H1 (cell line): ENCODE measurements at regions not wholly inside any gene's neighbourhood (a gene's known extent, or its start where the extent isn't known, plus 50 kb on each side); places are given as distances from the start of the nearest gene placed in this dataset.

Experiments
- CTCF ChIA-PET: fragments of 300-600 bp; sonication (Branson Sonifier 250); formaldehyde crosslinking; loops from one replicate; lab custom pipeline; 2021; ENCODE audit not compliant: partially characterized antibody; lab: Charles Lee
- POLR2A ChIA-PET: fragments of 300-600 bp; sonication (Branson Sonifier 250); formaldehyde crosslinking; loops from one replicate; lab custom pipeline; 2021; ENCODE audit warnings: inconsistent platforms; ENCODE audit not compliant: partially characterized antibody; lab: Charles Lee
- DNase-seq, 2 experiments: peaks; one replicate each; pipeline versions ENCODE4 v3.0.0 to v3.0.0-alpha.2; 2010 to 2022; ENCODE audit warnings: low spot score in 2 of 2, low read depth in 1 of 2, mixed read lengths in 1 of 2
- FAIRE-seq: peaks from 2 replicates; lab custom pipeline; 2011; peaks lifted over from hg19 to GRCh38; lab: Jason Lieb, UNC
- H2AFZ ChIP-seq: 2 replicates; pipeline ENCODE4 v1.8.1; 2012; ENCODE audit warnings: low read length, inconsistent platforms
- H2AK5ac ChIP-seq: 2 replicates; pipeline ENCODE4 v1.6.1; 2013; ENCODE audit warnings: low read depth, low read length
- H2BK120ac ChIP-seq: replicated peaks from 2 replicates; pipeline ENCODE3; 2013; ENCODE audit warnings: low read depth, low read length, inconsistent platforms
- H2BK12ac ChIP-seq: 2 replicates; pipeline ENCODE4 v1.6.1; 2013; ENCODE audit warnings: low read depth, low read length
- H2BK15ac ChIP-seq: 2 replicates; pipeline ENCODE4 v1.6.1; 2013; ENCODE audit warnings: low read length
- H2BK20ac ChIP-seq: 2 replicates; pipeline ENCODE4 v1.6.1; 2013; ENCODE audit warnings: low read length
- H2BK5ac ChIP-seq: 2 replicates; pipeline ENCODE4 v1.6.1; 2013; ENCODE audit warnings: low read depth, low read length
- H3K14ac ChIP-seq: 2 replicates; pipeline ENCODE4 v1.6.1; 2013; ENCODE audit warnings: inconsistent platforms; ENCODE audit not compliant: insufficient read length
- H3K18ac ChIP-seq: 2 replicates; pipeline ENCODE4 v1.6.1; 2013; ENCODE audit warnings: low read length; ENCODE audit errors: extremely low read depth
- H3K23ac ChIP-seq: 2 replicates; pipeline ENCODE4 v1.6.1; 2013; ENCODE audit warnings: inconsistent platforms; ENCODE audit not compliant: insufficient read length
- H3K23me2 ChIP-seq: 2 replicates; pipeline ENCODE4 v1.6.1; 2013; ENCODE audit warnings: low read depth, low read length
- H3K27ac ChIP-seq: 2 replicates; pipeline ENCODE4 v1.6.1; 2011; ENCODE audit warnings: low read depth, low read length, inconsistent platforms
- H3K27me3 ChIP-seq, 4 experiments: replicated peaks in 1 of 4; 1 replicate in 1 of 4; 2 replicates in 3 of 4; pipeline versions ENCODE4 v1.6.1 to v1.8.1; 2011 to 2013; ENCODE audit warnings: low read length in 3 of 4, mild to moderate bottlenecking in 3 of 4, inconsistent platforms in 2 of 4, mixed read lengths in 2 of 4, moderate library complexity in 1 of 4; ENCODE audit not compliant: control insufficient read depth in 3 of 4, insufficient read depth in 3 of 4; ENCODE audit errors: extremely low read depth in 1 of 4
- H3K36me3 ChIP-seq, 4 experiments: 2 replicates each; pipeline versions ENCODE4 v1.6.1 to v1.8.1; 2011 to 2013; ENCODE audit warnings: mild to moderate bottlenecking in 4 of 4, low read length in 3 of 4, moderate library complexity in 2 of 4, control low read depth in 1 of 4, inconsistent platforms in 1 of 4; ENCODE audit not compliant: insufficient read depth in 4 of 4, control insufficient read depth in 2 of 4
- H3K4ac ChIP-seq: replicated peaks from 2 replicates; pipeline ENCODE3; 2013; ENCODE audit warnings: low read length, low read depth, mixed read lengths, inconsistent platforms; ENCODE audit not compliant: insufficient read length
- H3K4me1 ChIP-seq, 4 experiments: replicated peaks in 1 of 4; 1 replicate in 1 of 4; 2 replicates in 3 of 4; pipeline versions ENCODE4 v1.6.1 to v1.8.1; 2011 to 2013; ENCODE audit warnings: low read length in 3 of 4, inconsistent platforms in 2 of 4, mixed read lengths in 1 of 4; ENCODE audit not compliant: insufficient read depth in 4 of 4, control insufficient read depth in 3 of 4
- H3K4me2 ChIP-seq, 2 experiments: 2 replicates each; pipeline versions ENCODE4 v1.6.1 to v1.8.1; 2011 to 2013; ENCODE audit warnings: low read depth in 2 of 2, low read length in 2 of 2, control low read depth in 1 of 2, inconsistent platforms in 1 of 2, mild to moderate bottlenecking in 1 of 2; ENCODE audit not compliant: insufficient read depth in 1 of 2
- H3K4me3 ChIP-seq, 4 experiments: fragments of 200-600, 300-600 bp in 1 of 4; sonication (generic), shearing (Covaris generic), sonication (Bioruptor Twin) in 1 of 4; 2 replicates each; pipeline versions ENCODE4 v1.5.1 to v1.8.1; 2011 to 2016; ENCODE audit warnings: low read length in 4 of 4, low read depth in 3 of 4, control low read depth in 2 of 4, inconsistent platforms in 2 of 4, mild to moderate bottlenecking in 2 of 4, mixed read lengths in 1 of 4, moderate library complexity in 1 of 4; ENCODE audit not compliant: insufficient read depth in 2 of 4; ENCODE audit errors: extremely low read depth in 1 of 4
- H3K56ac ChIP-seq: replicated peaks from 2 replicates; pipeline ENCODE3; 2013; ENCODE audit warnings: low read depth, mild to moderate bottlenecking, mixed read lengths, low read length, inconsistent platforms; ENCODE audit not compliant: insufficient read length
- H3K79me1 ChIP-seq: 2 replicates; pipeline ENCODE4 v1.6.1; 2013; ENCODE audit warnings: low read depth, low read length, control low read depth
- H3K79me2 ChIP-seq, 2 experiments: 2 replicates each; pipeline versions ENCODE4 v1.6.1 to v1.8.1; 2012 to 2013; ENCODE audit warnings: low read length in 2 of 2, mild to moderate bottlenecking in 2 of 2, inconsistent platforms in 1 of 2; ENCODE audit not compliant: insufficient read depth in 2 of 2, control insufficient read depth in 1 of 2
- H3K9ac ChIP-seq, 4 experiments: replicated peaks in 1 of 4; 1 replicate in 1 of 4; 2 replicates in 3 of 4; pipeline versions ENCODE4 v1.6.1 to v1.8.1; 2011 to 2013; ENCODE audit warnings: low read depth in 3 of 4, low read length in 3 of 4, control low read depth in 2 of 4, mild to moderate bottlenecking in 2 of 4, moderate library complexity in 2 of 4, inconsistent platforms in 1 of 4; ENCODE audit errors: extremely low read depth in 1 of 4
- H3K9me3 ChIP-seq, 2 experiments: 2 replicates each; pipeline versions ENCODE4 v1.6.1 to v1.8.1; 2012 to 2013; ENCODE audit warnings: mild to moderate bottlenecking in 2 of 2, moderate library complexity in 2 of 2, control low read depth in 1 of 2, inconsistent platforms in 1 of 2, low read depth in 1 of 2, low read length in 1 of 2, mixed read lengths in 1 of 2; ENCODE audit not compliant: insufficient read depth in 2 of 2
- H4K20me1 ChIP-seq, 2 experiments: replicated peaks in 1 of 2; 2 replicates each; pipeline versions ENCODE3 to v1.8.1; 2011 to 2013; ENCODE audit warnings: inconsistent platforms in 2 of 2, low read length in 2 of 2, mild to moderate bottlenecking in 1 of 2; ENCODE audit not compliant: insufficient read depth in 2 of 2, control insufficient read depth in 1 of 2
- H4K5ac ChIP-seq: 2 replicates; pipeline ENCODE4 v1.6.1; 2013; ENCODE audit warnings: low read length, low read depth, mixed read lengths, inconsistent platforms; ENCODE audit not compliant: insufficient read length
- H4K8ac ChIP-seq: 2 replicates; pipeline ENCODE4 v1.8.0; 2013; ENCODE audit warnings: mild to moderate bottlenecking, moderate library complexity, low read length, inconsistent platforms; ENCODE audit not compliant: insufficient read depth; ENCODE audit errors: extremely low read depth
- H4K91ac ChIP-seq: replicated peaks from 2 replicates; pipeline ENCODE3; 2013; ENCODE audit warnings: low read length, mixed read lengths, inconsistent platforms; ENCODE audit not compliant: insufficient read length
- CEBPB ChIP-seq: IDR thresholded peaks from 2 replicates; pipeline ENCODE4 v1.6.1; 2012; ENCODE audit warnings: low read depth, low read length
- EGR1 ChIP-seq: IDR thresholded peaks from 2 replicates; pipeline ENCODE4 v1.6.1; 2011; ENCODE audit warnings: low read depth, low read length, borderline replicate concordance
- TAF7 ChIP-seq: optimal IDR thresholded peaks from 2 replicates; pipeline ENCODE3; 2011; ENCODE audit warnings: low read depth, mild to moderate bottlenecking, inconsistent platforms, low read length, moderate library complexity, borderline replicate concordance
- TEAD4 ChIP-seq: IDR thresholded peaks from 2 replicates; pipeline ENCODE4 v1.6.1; 2012; ENCODE audit warnings: low read depth, low read length, inconsistent platforms, mixed read lengths
- ZNF274 ChIP-seq: IDR thresholded peaks from 2 replicates; pipeline ENCODE4 v1.7.0; 2012; ENCODE audit warnings: low read length, borderline replicate concordance; ENCODE audit errors: extremely low read depth
- WGBS, 2 experiments: shearing (Covaris generic) in 1 of 2; methylation state at CpG; one replicate each; pipeline versions ENCODE4 v1.1.6 to v1.1.7; 2013 to 2015; ENCODE audit warnings: low lambda C conversion rate in 2 of 2, mixed read lengths in 2 of 2, inconsistent platforms in 1 of 2, low coverage in 1 of 2, missing lambda C conversion rate in 1 of 2; ENCODE audit not compliant: insufficient replicate concordance in 2 of 2, insufficient coverage in 1 of 2, insufficient read length in 1 of 2; ENCODE audit errors: extremely low coverage in 1 of 2, missing lambda C conversion rate in 1 of 2; 5-methylcytosine and 5-hydroxymethylcytosine counted together

- no peak overlapping the region for H3K56ac ChIP-seq
- H3K23ac ChIP-seq: no peak overlapping the region
- FAIRE-seq (no peak), DNase-seq (no peak)
- H3K4ac ChIP-seq: no peak overlapping the region
- H2BK12ac ChIP-seq: no peak overlapping the region
- H3K27me3 ChIP-seq: no peaks in the 10 kb centered on the region; a peak in 1 of 7 replicates
- H3K4me2 ChIP-seq: no peak overlapping the region
- no peak overlapping the region for H2AFZ ChIP-seq
- no peak overlapping the region for H2BK120ac ChIP-seq
- no peak overlapping the region for H3K14ac ChIP-seq
- no peak overlapping the region for H3K9ac ChIP-seq
- WGBS, 2 experiments: 100% methylated on average over 3 of the region's 3 CpGs; no CpG with 5 or more reads in 1 of the 2 experiments
- H2BK20ac ChIP-seq: no peak overlapping the region
- H4K91ac ChIP-seq: no peak overlapping the region
- H3K36me3 ChIP-seq: no peaks in the 10 kb centered on the region
- no peak overlapping the region for H4K5ac ChIP-seq
- H3K18ac ChIP-seq: no peak overlapping the region
- no peaks in the 10 kb centered on the region for H4K20me1 ChIP-seq
- H3K79me2 ChIP-seq: no peaks in the 10 kb centered on the region
- no peak overlapping the region for H2BK15ac ChIP-seq
- no peaks in the 10 kb centered on the region for H3K23me2 ChIP-seq
- no peaks in the 10 kb centered on the region for H3K79me1 ChIP-seq
- H4K8ac ChIP-seq: no peak overlapping the region
- no peaks in the 10 kb centered on the region for H3K4me1 ChIP-seq
- POLR2A ChIA-PET: no interaction called here
- no peak overlapping the region for H2BK5ac ChIP-seq
- no peak overlapping the region for H2AK5ac ChIP-seq
- no peak for TF ChIP-seq TAF7
- no peak for TF ChIP-seq ZNF274
- no peak for TF ChIP-seq EGR1
- no peak for TF ChIP-seq TEAD4
- TF ChIP-seq CEBPB: no peak
- H3K9me3 ChIP-seq: no peaks in the 10 kb centered on the region
- no peak overlapping the region for H3K4me3 ChIP-seq
- H3K27ac ChIP-seq: no peak overlapping the region
- CTCF ChIA-PET: no interaction called here
These were observed 103.3 kb downstream of the CTAGE1 start for GRCh38 chr18:22314420-22314819.
